Breast epithelium (tissue), 4 donors: ENCODE measurements at regions not wholly inside any gene's neighbourhood (a gene's known extent, or its start where the extent isn't known, plus 50 kb on each side); places are given as distances from the start of the nearest gene placed in this dataset.

ENCODE experiments used
- DNase-seq, 2 donors: peaks; one replicate each; pipeline ENCODE4 v3.0.0-alpha.2; 2019; ENCODE audit warnings: low spot score in 2 of 2
- H3K27ac ChIP-seq, 2 donors: fragments of 200-600 bp; sonication (generic) in 1 of 2; one replicate each; pipeline ENCODE4 v1.5.1; 2016 to 2019; ENCODE audit warnings: mild to moderate bottlenecking in 1 of 2
- H3K27me3 ChIP-seq, 2 donors: fragments of 200-600 bp; sonication (generic) in 1 of 2; one replicate each; pipeline versions ENCODE4 v1.5.1 to v1.6.0; 2017 to 2019; ENCODE audit warnings: control low read depth in 1 of 2, mild to moderate bottlenecking in 1 of 2
- H3K36me3 ChIP-seq: fragments of 200-600 bp; one replicate; pipeline ENCODE4 v1.5.1; 2019
- H3K4me1 ChIP-seq, 2 donors: fragments of 200-600 bp; sonication (generic); one replicate each; pipeline ENCODE4 v1.5.1; 2016 to 2019; ENCODE audit warnings: control low read depth in 1 of 2
- H3K4me3 ChIP-seq, 3 donors: fragments of 200-600 bp; sonication (generic); 1 replicate in 2 of 3; 2 replicates in 1 of 3; pipeline ENCODE4 v1.5.1; 2016 to 2019; ENCODE audit warnings: mild to moderate bottlenecking in 3 of 3, moderate library complexity in 2 of 3
- H3K9me3 ChIP-seq, 2 donors: fragments of 200-600 bp; sonication (generic) in 1 of 2; one replicate each; pipeline ENCODE4 v1.5.1; 2016 to 2019; ENCODE audit warnings: control low read depth in 1 of 2
- POLR2A ChIP-seq: fragments of 450-650 bp; IDR thresholded peaks from one replicate; pipeline ENCODE4 v1.6.1; 2016; ENCODE audit warnings: antibody characterized with exemption, mild to moderate bottlenecking, moderate library complexity
- POLR2AphosphoS5 ChIP-seq, 3 donors: sonication (generic); formaldehyde crosslinking; IDR thresholded peaks; one replicate each; pipeline ENCODE4 v1.6.1; 2017; ENCODE audit warnings: antibody characterized with exemption in 3 of 3
- intact Hi-C: fragments of 100-400 bp; cut with DNase I; formaldehyde crosslinking; loops from one replicate; pipeline ENCODE4 v1.15.1; 2023; ENCODE audit warnings: low total_unique reads
- TF ChIP-seq, protein P1 (sequence below), 3 donors: fragments of 450-650 bp; IDR thresholded peaks; one replicate each; pipeline ENCODE4 v1.5.1; 2016 to 2017; ENCODE audit warnings: antibody characterized with exemption in 3 of 3, mild to moderate bottlenecking in 3 of 3, moderate library complexity in 3 of 3

DNA sequence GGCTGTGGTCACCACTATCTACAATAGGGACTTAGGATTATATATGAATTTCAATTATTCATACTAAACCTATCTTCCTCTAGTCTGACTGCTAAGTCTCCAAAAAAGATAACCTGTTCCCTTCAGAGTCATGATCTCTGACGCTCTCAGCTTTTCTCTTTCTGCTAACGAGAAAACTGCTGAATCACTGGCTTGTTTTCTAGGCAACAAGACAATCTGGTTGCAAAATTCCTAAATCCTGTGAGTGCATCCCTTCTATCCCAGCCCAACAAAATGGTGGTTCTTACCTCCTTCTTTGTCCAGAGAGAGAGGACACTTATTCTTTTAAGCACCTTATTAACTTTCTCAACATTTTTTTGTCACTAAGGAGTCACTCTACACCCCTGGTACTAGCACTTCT is 312.3 kb upstream of the PKDCC start:
- intact Hi-C loops: no loop called here
- Histone ChIP-seq H3K27me3 (no peaks in the 10 kb centered on the region), H3K4me1 (no peaks in the 10 kb centered on the region), H3K27ac (no peak overlapping the region), H3K9me3 (no peaks in the 10 kb centered on the region), H3K4me3 (no peak overlapping the region), H3K36me3 (no peaks in the 10 kb centered on the region)
- DNase-seq: no peak
- TF ChIP-seq, protein P1, sequence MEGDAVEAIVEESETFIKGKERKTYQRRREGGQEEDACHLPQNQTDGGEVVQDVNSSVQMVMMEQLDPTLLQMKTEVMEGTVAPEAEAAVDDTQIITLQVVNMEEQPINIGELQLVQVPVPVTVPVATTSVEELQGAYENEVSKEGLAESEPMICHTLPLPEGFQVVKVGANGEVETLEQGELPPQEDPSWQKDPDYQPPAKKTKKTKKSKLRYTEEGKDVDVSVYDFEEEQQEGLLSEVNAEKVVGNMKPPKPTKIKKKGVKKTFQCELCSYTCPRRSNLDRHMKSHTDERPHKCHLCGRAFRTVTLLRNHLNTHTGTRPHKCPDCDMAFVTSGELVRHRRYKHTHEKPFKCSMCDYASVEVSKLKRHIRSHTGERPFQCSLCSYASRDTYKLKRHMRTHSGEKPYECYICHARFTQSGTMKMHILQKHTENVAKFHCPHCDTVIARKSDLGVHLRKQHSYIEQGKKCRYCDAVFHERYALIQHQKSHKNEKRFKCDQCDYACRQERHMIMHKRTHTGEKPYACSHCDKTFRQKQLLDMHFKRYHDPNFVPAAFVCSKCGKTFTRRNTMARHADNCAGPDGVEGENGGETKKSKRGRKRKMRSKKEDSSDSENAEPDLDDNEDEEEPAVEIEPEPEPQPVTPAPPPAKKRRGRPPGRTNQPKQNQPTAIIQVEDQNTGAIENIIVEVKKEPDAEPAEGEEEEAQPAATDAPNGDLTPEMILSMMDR (IDR thresholded peaks at IDR 0.05): no peak
- TF ChIP-seq POLR2AphosphoS5 (IDR thresholded peaks at IDR 0.05) (no peak), POLR2A (no peak)

GRCh38 chr2:41736105-41736567 is 311.7 kb upstream of the PKDCC start:
- no peak for DNase-seq
- Histone ChIP-seq H3K27me3 (no peaks in the 10 kb centered on the region), H3K4me3 (no peak overlapping the region), H3K9me3 (no peaks in the 10 kb centered on the region), H3K27ac (no peak overlapping the region), H3K4me1 (no peaks in the 10 kb centered on the region), H3K36me3 (no peaks in the 10 kb centered on the region)
- no peak for TF ChIP-seq POLR2AphosphoS5 (IDR thresholded peaks at IDR 0.05)
- TF ChIP-seq, protein P1 (IDR thresholded peaks at IDR 0.05): no peak
- no peak for TF ChIP-seq POLR2A
- intact Hi-C loops: no loop called here

GRCh38 chr2:41736586-41736985 is 311.2 kb upstream of the PKDCC start:
- intact Hi-C loops: no loop called here
- Histone ChIP-seq H3K27ac (no peak overlapping the region), H3K36me3 (no peaks in the 10 kb centered on the region), H3K27me3 (no peaks in the 10 kb centered on the region), H3K9me3 (no peaks in the 10 kb centered on the region), H3K4me1 (no peaks in the 10 kb centered on the region), H3K4me3 (no peak overlapping the region)
- DNase-seq: no peak
- TF ChIP-seq, protein P1 (IDR thresholded peaks at IDR 0.05): no peak
- TF ChIP-seq POLR2A (no peak), POLR2AphosphoS5 (IDR thresholded peaks at IDR 0.05) (no peak)

DNA sequence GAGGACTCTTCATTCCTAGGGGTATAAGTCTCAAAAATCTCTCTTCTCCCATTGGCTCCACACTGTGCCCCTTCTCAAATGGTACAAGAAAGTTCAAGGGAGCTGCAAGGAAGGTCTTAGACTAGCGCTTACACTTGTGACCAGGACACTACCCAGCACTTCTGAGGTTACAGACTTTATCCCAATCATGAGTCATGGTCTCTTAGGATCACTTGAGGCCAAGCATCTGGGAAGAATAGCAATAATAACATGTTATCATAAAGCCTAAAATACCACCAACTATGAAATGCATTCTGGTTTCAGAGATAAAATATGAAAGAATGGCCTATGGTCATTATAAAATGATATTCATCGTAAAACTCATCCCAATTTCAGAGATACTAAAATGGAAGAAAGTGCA is 309.9 kb upstream of the PKDCC start:
- no peaks in the 10 kb centered on the region for H3K4me1 ChIP-seq
- DNase-seq: no peak
- intact Hi-C loops: no loop called here
- H3K9me3 ChIP-seq: no peaks in the 10 kb centered on the region
- TF ChIP-seq POLR2A: no peak
- TF ChIP-seq, protein P1 (IDR thresholded peaks at IDR 0.05): no peak
- no peak for TF ChIP-seq POLR2AphosphoS5 (IDR thresholded peaks at IDR 0.05)
- H3K27me3 ChIP-seq: no peaks in the 10 kb centered on the region
- no peak overlapping the region for H3K27ac ChIP-seq
- no peaks in the 10 kb centered on the region for H3K36me3 ChIP-seq
- H3K4me3 ChIP-seq: no peak overlapping the region

DNA sequence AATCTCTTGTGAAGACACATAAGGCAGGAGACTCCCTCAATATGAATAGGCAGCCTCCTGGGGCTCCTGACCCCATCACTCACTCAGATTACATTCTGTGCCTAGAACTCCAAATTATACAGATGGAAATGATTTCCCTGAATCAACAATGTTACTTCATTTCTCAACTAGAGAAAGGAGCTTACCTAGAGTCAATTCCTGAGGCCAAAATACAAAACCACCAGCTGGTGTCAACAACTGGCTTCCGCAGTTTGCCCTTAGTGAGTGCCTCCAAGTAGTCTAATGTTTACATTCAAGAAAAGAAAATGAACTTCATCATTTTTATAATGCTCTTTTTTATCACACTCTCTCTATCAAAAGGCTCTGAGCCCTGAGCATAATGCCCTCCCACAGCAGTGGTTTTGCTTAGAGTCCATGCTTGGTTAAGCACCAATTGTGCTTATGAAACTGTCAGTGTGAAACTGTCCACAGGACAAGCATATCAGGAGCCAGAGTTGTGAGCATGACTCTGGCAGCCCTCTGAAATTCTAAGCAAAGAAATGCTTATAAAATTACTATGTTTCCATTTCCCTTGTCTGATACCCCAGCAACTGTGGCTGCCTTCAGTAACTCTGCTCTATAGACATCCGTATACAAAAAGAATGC is 305.7 kb upstream of the PKDCC start:
- no peak overlapping the region for H3K4me3 ChIP-seq
- H3K9me3 ChIP-seq: no peaks in the 10 kb centered on the region
- no peaks in the 10 kb centered on the region for H3K4me1 ChIP-seq
- no peak for DNase-seq
- no peaks in the 10 kb centered on the region for H3K36me3 ChIP-seq
- TF ChIP-seq POLR2AphosphoS5 (IDR thresholded peaks at IDR 0.05): no peak
- TF ChIP-seq, protein P1 (IDR thresholded peaks at IDR 0.05): no peak
- TF ChIP-seq POLR2A: no peak
- H3K27me3 ChIP-seq: no peaks in the 10 kb centered on the region
- intact Hi-C loops: no loop called here
- no peak overlapping the region for H3K27ac ChIP-seq
